HepG2 (cell line): ENCODE measurements at regions not wholly inside any gene's neighbourhood (a gene's known extent, or its start where the extent isn't known, plus 50 kb on each side); places are given as distances from the start of the nearest gene placed in this dataset.

Experiments
- AHDC1 ChIP-seq: sonication (generic); formaldehyde crosslinking; IDR thresholded peaks from 2 replicates; pipeline ENCODE4 v1.5.1; 2020; ENCODE audit warnings: mild to moderate bottlenecking, missing genetic modification reagents, borderline replicate concordance
- ATF6 ChIP-seq: sonication (generic); formaldehyde crosslinking; conservative IDR thresholded peaks from 2 replicates; pipeline ENCODE4 v1.4.0; 2020; ENCODE audit warnings: missing genetic modification reagents
- BCL3 ChIP-seq: sonication (generic); formaldehyde crosslinking; IDR thresholded peaks from 2 replicates; pipeline ENCODE4 v1.5.1; 2020; ENCODE audit warnings: mild to moderate bottlenecking, missing genetic modification reagents, moderate library complexity
- GMEB2 ChIP-seq: IDR thresholded peaks from 2 replicates; pipeline ENCODE4 v1.6.1; 2016; ENCODE audit warnings: missing biosample characterization, missing genetic modification reagents, low read depth
- MATR3 ChIP-seq: sonication (generic); formaldehyde crosslinking; IDR thresholded peaks from 2 replicates; pipeline ENCODE4 v1.4.0; 2020; ENCODE audit warnings: missing genetic modification reagents
- NR0B2 ChIP-seq: sonication (generic); formaldehyde crosslinking; IDR thresholded peaks from 2 replicates; pipeline ENCODE4 v1.4.0; 2020; ENCODE audit warnings: mild to moderate bottlenecking, missing genetic modification reagents
- RNF2 ChIP-seq: fragments of 450-650 bp; conservative IDR thresholded peaks from 2 replicates; pipeline ENCODE4 v1.6.1; 2016; ENCODE audit warnings: low read depth
- SMAD3 ChIP-seq: sonication (generic); formaldehyde crosslinking; IDR thresholded peaks from 2 replicates; pipeline ENCODE4 v1.4.0; 2020; ENCODE audit warnings: missing genetic modification reagents
- SNAI1 ChIP-seq: sonication (generic); formaldehyde crosslinking; IDR thresholded peaks from 2 replicates; pipeline ENCODE4 v1.5.0; 2020; ENCODE audit warnings: mild to moderate bottlenecking, missing genetic modification reagents, borderline replicate concordance
- STAT5B ChIP-seq: sonication (generic); formaldehyde crosslinking; IDR thresholded peaks from 2 replicates; pipeline ENCODE4 v1.4.0; 2020; ENCODE audit warnings: missing genetic modification reagents
- ZKSCAN1 ChIP-seq: fragments of 150-350 bp; IDR thresholded peaks from 2 replicates; pipeline ENCODE4 v1.6.1; 2014; ENCODE audit warnings: low read length
- ZNF329 ChIP-seq: sonication (generic); formaldehyde crosslinking; IDR thresholded peaks from 2 replicates; pipeline ENCODE4 v1.9.0; 2021; ENCODE audit warnings: low read depth, mild to moderate bottlenecking, missing genetic modification reagents
- ZNF333 ChIP-seq: sonication (generic); formaldehyde crosslinking; IDR thresholded peaks from 2 replicates; pipeline ENCODE4 v1.4.0; 2020; ENCODE audit warnings: mild to moderate bottlenecking, missing genetic modification reagents, borderline replicate concordance
- ZNF564 ChIP-seq: sonication (generic); formaldehyde crosslinking; IDR thresholded peaks from 2 replicates; pipeline ENCODE4 v1.8.1; 2023; ENCODE audit warnings: mild to moderate bottlenecking, missing genetic modification reagents
- ZNF577 ChIP-seq: sonication (generic); formaldehyde crosslinking; IDR thresholded peaks from 2 replicates; pipeline ENCODE4 v1.4.0; 2020; ENCODE audit warnings: mild to moderate bottlenecking, low read depth, missing genetic modification reagents, borderline replicate concordance
- ZNF670 ChIP-seq: sonication (generic); formaldehyde crosslinking; IDR thresholded peaks from 2 replicates; pipeline ENCODE4 v1.8.0; 2022; ENCODE audit warnings: mild to moderate bottlenecking, missing genetic modification reagents, borderline replicate concordance
- ZNF773 ChIP-seq: sonication (generic); formaldehyde crosslinking; IDR thresholded peaks from 2 replicates; pipeline ENCODE4 v1.4.0; 2020; ENCODE audit warnings: missing genetic modification reagents, borderline replicate concordance

GRCh38 chr4:123505095-123506010 lies 108.8 kb downstream of the SPRY1 start (continued):
- peak; percentile 88; the same call in 1 of the 2 replicates for TF ChIP-seq AHDC1
- no peak for TF ChIP-seq MATR3 (CRISPR knock-in tag)
- no peak for TF ChIP-seq NR0B2 (CRISPR knock-in tag)
- no peak for TF ChIP-seq SNAI1 (CRISPR knock-in tag)
- no peak for TF ChIP-seq ZNF329 (CRISPR knock-in tag)
- no peak for TF ChIP-seq ZNF577 (CRISPR knock-in tag)
- TF ChIP-seq BCL3 (CRISPR knock-in tag): peak; percentile 24; the same call in 1 of the 2 replicates
- 0 out of 2 replicates have a peak, but pooled peaks have one; percentile 35 for TF ChIP-seq GMEB2 (CRISPR knock-in tag)
- TF ChIP-seq RNF2: 0 out of 2 replicates have a peak, but pooled peaks have one; percentile 16
- 0 out of 2 replicates have a peak, but pooled peaks have one; percentile 60 for TF ChIP-seq ATF6 (CRISPR knock-in tag)
- TF ChIP-seq ZKSCAN1: no peak
- TF ChIP-seq STAT5B (CRISPR knock-in tag): no peak
- no peak for TF ChIP-seq ZNF333 (CRISPR knock-in tag)
- TF ChIP-seq ZNF670 (CRISPR knock-in tag): 0 out of 2 replicates have a peak, but pooled peaks have one; percentile 7
- TF ChIP-seq ZNF773 (CRISPR knock-in tag): no peak
- TF ChIP-seq SMAD3 (CRISPR knock-in tag): peak; percentile 35; the same call in 1 of the 2 replicates
- no peak; the same call in 1 of the 2 replicates for TF ChIP-seq ZNF564 (CRISPR knock-in tag)
